ENCODE measurements at regions not wholly inside any gene's neighbourhood (a gene's known extent, or its start where the extent isn't known, plus 50 kb on each side); places are given as distances from the start of the nearest gene placed in this dataset.

- H3K27ac ChIP-seq (ENCODE audit: low read length in 2 of 2): no peak overlapping the region
- Mint-ChIP-seq H3K27ac (no peak overlapping the region), H3K4me1 (no peaks in the 10 kb centered on the region), H3K4me3 (no peak overlapping the region), H3K27me3 (peaks cover 11% of the 10 kb centered on the region), H3K9me3 (ENCODE audit: insufficient read depth) (no peaks in the 10 kb centered on the region)
- peaks cover 0 to 4% (median 0%) of the 10 kb centered on the region in 3 donors for H3K9me3 ChIP-seq (ENCODE audit: control extremely low read depth in 1 of 3, control insufficient read depth in 2 of 3, insufficient read depth in 1 of 3, low read length in 2 of 3)
- TF ChIP-seq EZH2 (IDR thresholded peaks at IDR 0.05; ENCODE audit: borderline replicate concordance, insufficient read depth, low read depth, low read length, poor library complexity, severe bottlenecking) (no peak), CTCF (IDR thresholded peaks at IDR 0.05) (no peak)
- CTCF ChIA-PET: interaction anchor here (0.6 to 1.0 kb wide), 2 partner anchors 155 to 775 kb away, joined by 3 to 4 read pairs; no protein-coding TSS in a partner anchor
- H3K79me2 ChIP-seq (ENCODE audit: control insufficient read depth, insufficient read depth, low read length): no peaks in the 10 kb centered on the region
- ATAC-seq (ENCODE audit: low read depth) (no peak), DNase-seq (no peak)
- H2AFZ ChIP-seq (ENCODE audit: insufficient read depth, low read depth, low read length, poor library complexity, severe bottlenecking): no peak overlapping the region
- no peaks in the 10 kb centered on the region for H3K36me3 ChIP-seq (replicated peaks in 1 of 2; ENCODE audit: control extremely low read depth in 1 of 2, control insufficient read depth in 1 of 2, extremely low read depth in 1 of 2, insufficient read depth in 2 of 2, low read length in 1 of 2)
- H3K4me2 ChIP-seq (replicated peaks; ENCODE audit: low read depth, low read length, poor library complexity, severe bottlenecking): no peak overlapping the region
- H3K4me3 ChIP-seq (ENCODE audit: control extremely low read depth in 1 of 5, extremely low read depth in 1 of 5, insufficient read depth in 1 of 5, low read depth in 2 of 5, low read length in 4 of 5): no peak overlapping the region
- no peaks in the 10 kb centered on the region for H3K4me1 ChIP-seq (ENCODE audit: control insufficient read depth in 2 of 2, insufficient read depth in 2 of 2, low read length in 2 of 2)
- intact Hi-C loops (cut with micrococcal nuclease): loop anchor here (5.0 kb wide), 1 partner anchor 1572 kb away; no protein-coding TSS in a partner anchor
- H3K9ac ChIP-seq (ENCODE audit: low read length): no peak overlapping the region
- POLR2A ChIA-PET: no interaction called here
- H3K27me3 ChIP-seq (replicated peaks in 1 of 4; ENCODE audit: control extremely low read depth in 1 of 4, control insufficient read depth in 3 of 4, insufficient read depth in 4 of 4, low read length in 3 of 4): no peaks in the 10 kb centered on the region
- no peaks in the 10 kb centered on the region for H4K20me1 ChIP-seq (ENCODE audit: control insufficient read depth, insufficient read depth, low read length, poor library complexity, severe bottlenecking)
- 100% methylated on average over 1 of the region's 3 CpGs for WGBS (ENCODE audit: insufficient coverage)
Measured at GRCh38 chr5:113675166-113675565, 161.7 kb downstream of the YTHDC2 start.

- Histone ChIP-seq H3K27ac (ENCODE audit: low read length in 2 of 2) (no peak overlapping the region), H3K4me3 (ENCODE audit: control extremely low read depth in 1 of 5, extremely low read depth in 1 of 5, insufficient read depth in 1 of 5, low read depth in 2 of 5, low read length in 4 of 5) (no peak overlapping the region), H4K20me1 (ENCODE audit: control insufficient read depth, insufficient read depth, low read length, poor library complexity, severe bottlenecking) (no peaks in the 10 kb centered on the region), H3K9ac (ENCODE audit: low read length) (no peak overlapping the region), H3K36me3 (replicated peaks in 1 of 2; ENCODE audit: control extremely low read depth in 1 of 2, control insufficient read depth in 1 of 2, extremely low read depth in 1 of 2, insufficient read depth in 2 of 2, low read length in 1 of 2) (no peaks in the 10 kb centered on the region), H3K9me3 (ENCODE audit: control extremely low read depth in 1 of 3, control insufficient read depth in 2 of 3, insufficient read depth in 1 of 3, low read length in 2 of 3) (peaks cover 0 to 4% (median 0%) of the 10 kb centered on the region in 3 donors), H3K79me2 (ENCODE audit: control insufficient read depth, insufficient read depth, low read length) (no peaks in the 10 kb centered on the region), H2AFZ (ENCODE audit: insufficient read depth, low read depth, low read length, poor library complexity, severe bottlenecking) (no peak overlapping the region), H3K27me3 (replicated peaks in 1 of 4; ENCODE audit: control extremely low read depth in 1 of 4, control insufficient read depth in 3 of 4, insufficient read depth in 4 of 4, low read length in 3 of 4) (no peaks in the 10 kb centered on the region), H3K4me2 (replicated peaks; ENCODE audit: low read depth, low read length, poor library complexity, severe bottlenecking) (no peak overlapping the region), H3K4me1 (ENCODE audit: control insufficient read depth in 2 of 2, insufficient read depth in 2 of 2, low read length in 2 of 2) (no peaks in the 10 kb centered on the region)
- H3K9me3 Mint-ChIP-seq (ENCODE audit: insufficient read depth): no peaks in the 10 kb centered on the region
- no peak for ATAC-seq (ENCODE audit: low read depth)
- intact Hi-C loops (cut with micrococcal nuclease): loop anchor here (5.0 kb wide), 1 partner anchor 1569 kb away; no protein-coding TSS in a partner anchor
- peaks cover 7% of the 10 kb centered on the region for H3K27me3 Mint-ChIP-seq
- WGBS (ENCODE audit: insufficient coverage): 40% methylated on average over 1 of the region's 1 CpG
- TF ChIP-seq EZH2 (IDR thresholded peaks at IDR 0.05; ENCODE audit: borderline replicate concordance, insufficient read depth, low read depth, low read length, poor library complexity, severe bottlenecking) (no peak), CTCF (IDR thresholded peaks at IDR 0.05) (no peak)
- H3K4me3 Mint-ChIP-seq: no peak overlapping the region
- H3K4me1 Mint-ChIP-seq: no peaks in the 10 kb centered on the region
- DNase-seq: no peak
- ChIA-PET CTCF (no interaction called here), POLR2A (no interaction called here)
- no peak overlapping the region for H3K27ac Mint-ChIP-seq
Measured at GRCh38 chr5:113678202-113678601, 164.7 kb downstream of the YTHDC2 start.

All from B cell (primary cell).